GM21381 (cell line): ENCODE measurements at regions not wholly inside any gene's neighbourhood (a gene's known extent, or its start where the extent isn't known, plus 50 kb on each side); places are given as distances from the start of the nearest gene placed in this dataset.

Experiments used
- ATAC-seq: cut with Tn5 transposase; IDR thresholded peaks from one replicate; pipeline ENCODE4 v1.9.1; 2021; ENCODE audit warnings: mild to moderate bottlenecking, moderate library complexity; ENCODE audit not compliant: unreplicated experiment

GRCh38 chr12:38138225-38139221 is 178.1 kb upstream of the ALG10B start:
- ATAC-seq: peak; percentile 67

DNA sequence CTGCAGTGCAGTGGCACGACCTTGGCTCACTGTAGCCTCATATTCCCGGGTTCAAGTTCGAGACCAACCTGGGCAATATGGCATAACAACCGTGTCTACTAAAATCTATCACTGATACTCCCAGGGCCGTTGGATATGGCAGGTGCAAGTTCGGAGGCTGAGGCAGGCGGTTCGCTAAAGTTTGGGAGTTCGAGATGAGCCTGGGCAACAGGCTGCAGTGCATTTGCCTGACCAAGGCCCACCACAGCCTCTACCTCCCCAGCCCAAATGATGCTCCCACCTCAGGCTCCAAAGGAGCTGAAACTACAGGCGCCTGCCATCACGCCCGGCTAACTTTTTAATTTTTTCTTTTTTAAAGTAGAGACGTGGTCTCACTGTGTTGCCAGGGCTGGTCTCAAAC is 177.1 kb upstream of the ALG10B start:
- no peak for ATAC-seq

DNA sequence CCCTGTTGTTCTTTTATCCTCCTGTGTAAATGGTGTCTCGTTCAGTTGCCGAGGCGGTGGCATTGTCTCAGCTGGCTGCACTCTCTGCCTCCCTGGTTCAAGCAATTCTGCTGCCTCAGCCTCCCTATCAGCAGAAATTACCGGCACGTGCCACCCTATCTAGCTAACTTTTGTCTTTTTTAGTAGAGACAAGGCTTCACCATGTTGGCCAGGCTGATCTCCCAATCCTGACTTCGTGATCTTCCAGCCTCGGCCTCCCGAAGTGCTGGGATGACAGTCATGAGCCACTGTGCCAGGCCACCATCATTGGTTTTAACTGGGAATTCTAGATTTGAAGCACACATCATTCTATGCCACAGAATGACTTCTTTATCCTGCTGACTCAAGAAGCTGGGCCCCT is 175.3 kb upstream of the ALG10B start:
- ATAC-seq: no peak

- ATAC-seq: no peak
Observed at GRCh38 chr12:38141861-38142260, 174.7 kb upstream of the ALG10B start.

DNA sequence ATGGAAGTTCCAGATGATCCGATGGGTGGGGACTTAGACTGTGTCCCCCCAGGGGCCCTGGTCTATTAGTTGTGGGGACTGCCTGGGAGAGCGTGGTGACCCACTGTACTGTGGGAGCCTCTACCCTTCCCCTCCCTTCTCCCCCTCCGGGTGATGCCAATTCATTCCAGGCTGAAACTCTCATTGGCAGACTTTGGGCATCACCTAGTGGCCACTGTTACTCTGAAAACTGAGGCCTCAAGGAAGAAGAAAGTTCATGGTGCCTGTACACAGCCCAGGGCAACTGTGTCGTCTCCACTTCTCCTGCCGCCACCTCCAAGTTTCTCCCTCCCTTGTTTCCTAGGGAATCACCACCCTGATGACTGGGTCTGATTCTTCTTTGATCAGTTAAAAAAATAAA is 173.6 kb upstream of the ALG10B start:
- ATAC-seq: no peak

- no peak for ATAC-seq
Observed at GRCh38 chr12:38144049-38144448, 172.5 kb upstream of the ALG10B start.

- no peak for ATAC-seq
Observed at GRCh38 chr12:38144601-38145436, 171.8 kb upstream of the ALG10B start.

DNA sequence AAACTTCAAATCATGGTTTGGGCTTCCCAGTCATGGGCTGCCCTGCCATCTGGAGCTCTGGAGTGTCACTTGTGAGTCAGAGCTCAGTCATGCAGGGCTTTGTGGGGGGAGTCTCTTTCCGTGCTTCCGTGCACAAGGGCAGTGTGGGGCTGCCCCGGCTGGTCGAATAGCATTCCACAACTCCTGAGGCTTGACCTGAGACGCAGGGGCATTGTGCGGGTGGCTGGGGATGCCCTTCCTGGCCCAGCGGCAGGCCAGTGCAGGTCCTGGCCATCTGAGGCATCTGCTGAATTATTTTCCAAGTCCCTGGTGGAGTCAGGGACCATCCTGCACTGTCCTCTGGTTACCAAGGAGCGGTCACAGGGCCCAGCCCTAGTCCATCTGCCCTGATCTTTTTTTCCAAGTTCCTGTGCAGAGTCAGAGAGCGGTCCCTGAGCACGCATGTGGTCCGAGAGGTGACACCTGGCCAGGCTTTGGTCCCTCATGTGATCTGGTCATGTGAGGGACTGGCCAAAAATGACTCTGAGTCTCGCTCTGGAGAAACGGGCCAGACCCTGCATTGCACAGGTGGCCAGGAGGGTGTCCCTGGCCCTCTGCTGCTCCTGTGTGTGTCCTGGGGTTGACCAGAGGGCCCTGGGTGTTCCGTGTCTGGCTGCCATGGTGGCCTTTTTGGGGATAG is 167.0 kb upstream of the ALG10B start:
- ATAC-seq: no peak

GRCh38 chr12:38151991-38152700 is 164.4 kb upstream of the ALG10B start:
- no peak for ATAC-seq

DNA sequence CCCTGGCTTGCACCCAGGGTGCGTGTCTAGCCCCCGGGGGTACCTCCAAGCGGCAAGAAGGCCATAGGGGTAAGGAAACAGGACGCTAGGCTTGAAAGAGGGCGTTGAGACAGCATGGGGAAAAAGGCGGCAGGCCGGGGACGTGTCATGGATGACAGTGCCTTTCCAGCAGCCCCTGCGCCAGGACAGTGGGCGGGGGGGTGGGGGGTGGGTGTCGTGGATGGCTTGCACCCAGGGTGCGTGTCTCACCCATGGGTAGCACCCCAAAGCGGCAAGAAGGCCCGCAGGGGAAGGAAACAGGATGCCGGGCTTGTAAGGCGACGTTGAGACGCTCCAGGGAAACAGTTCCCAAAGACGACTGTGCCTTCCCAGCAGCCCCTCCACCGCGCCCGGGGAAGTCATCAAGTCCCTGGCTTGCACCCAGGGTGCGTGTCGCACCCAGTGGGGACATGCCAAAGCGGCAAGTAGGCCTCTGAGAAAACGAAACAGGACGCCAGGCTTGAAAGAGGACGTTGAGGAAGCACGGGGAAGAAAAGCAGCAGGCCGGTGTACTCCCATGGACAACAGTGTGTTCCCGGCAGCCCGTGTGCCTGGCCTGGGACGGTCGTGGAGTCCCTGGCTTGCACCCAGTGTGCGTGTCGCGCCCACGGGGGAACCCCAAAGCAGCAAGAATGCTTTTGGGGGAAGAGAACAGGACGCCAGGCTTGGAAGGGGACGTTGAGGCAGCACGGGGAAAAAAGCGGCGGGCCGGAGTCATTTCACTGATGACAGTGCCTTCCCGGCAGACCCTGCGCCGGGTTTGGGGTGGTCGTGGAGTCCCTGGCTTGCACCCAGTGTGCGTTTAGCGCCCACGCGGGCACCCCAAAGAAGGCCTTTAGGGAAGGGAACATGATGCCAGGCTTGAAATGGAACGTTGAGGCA is 163.5 kb upstream of the ALG10B start:
- ATAC-seq: no peak

DNA sequence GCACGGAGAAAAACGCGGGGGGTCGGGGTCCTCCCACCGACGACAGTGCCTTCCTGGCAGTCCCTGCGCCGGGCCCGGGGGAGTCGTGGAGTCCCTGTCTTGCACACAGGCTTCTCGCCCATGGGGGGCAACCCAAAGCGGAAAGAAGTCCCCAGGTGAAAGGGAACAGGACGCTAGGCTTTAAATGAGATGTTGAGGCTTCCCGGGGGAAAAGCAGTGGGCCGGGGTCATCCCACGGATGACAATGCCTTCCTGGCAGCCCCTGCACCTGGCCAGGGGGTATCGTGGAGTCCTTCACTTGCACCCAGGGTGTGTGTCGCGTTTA is 162.9 kb upstream of the ALG10B start:
- no peak for ATAC-seq

- no peak for ATAC-seq
Observed at GRCh38 chr12:38154096-38155019, 162.2 kb upstream of the ALG10B start.

DNA sequence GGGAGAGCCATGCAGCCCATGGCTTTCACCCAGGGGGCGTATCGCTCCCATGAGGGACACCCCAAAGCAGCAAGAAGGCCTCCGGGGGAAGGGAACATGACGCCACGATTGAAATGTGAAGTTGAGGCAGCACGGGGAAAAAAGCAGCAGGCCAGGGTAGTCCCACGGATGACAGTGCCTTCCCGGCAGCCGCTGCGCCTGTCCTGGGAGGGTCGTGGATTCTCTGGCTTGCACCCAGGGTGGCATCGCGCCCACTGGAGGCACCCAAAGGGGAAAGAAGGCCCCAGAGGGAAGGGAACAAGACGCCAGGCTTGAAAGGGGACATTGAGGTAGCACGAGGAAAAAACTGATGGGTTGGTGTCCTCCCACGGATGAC is 161.6 kb upstream of the ALG10B start:
- ATAC-seq: no peak

- ATAC-seq: no peak
Observed at GRCh38 chr12:38155526-38156496, 160.8 kb upstream of the ALG10B start.

- no peak for ATAC-seq
Observed at GRCh38 chr12:38156497-38157245, 159.9 kb upstream of the ALG10B start.

DNA sequence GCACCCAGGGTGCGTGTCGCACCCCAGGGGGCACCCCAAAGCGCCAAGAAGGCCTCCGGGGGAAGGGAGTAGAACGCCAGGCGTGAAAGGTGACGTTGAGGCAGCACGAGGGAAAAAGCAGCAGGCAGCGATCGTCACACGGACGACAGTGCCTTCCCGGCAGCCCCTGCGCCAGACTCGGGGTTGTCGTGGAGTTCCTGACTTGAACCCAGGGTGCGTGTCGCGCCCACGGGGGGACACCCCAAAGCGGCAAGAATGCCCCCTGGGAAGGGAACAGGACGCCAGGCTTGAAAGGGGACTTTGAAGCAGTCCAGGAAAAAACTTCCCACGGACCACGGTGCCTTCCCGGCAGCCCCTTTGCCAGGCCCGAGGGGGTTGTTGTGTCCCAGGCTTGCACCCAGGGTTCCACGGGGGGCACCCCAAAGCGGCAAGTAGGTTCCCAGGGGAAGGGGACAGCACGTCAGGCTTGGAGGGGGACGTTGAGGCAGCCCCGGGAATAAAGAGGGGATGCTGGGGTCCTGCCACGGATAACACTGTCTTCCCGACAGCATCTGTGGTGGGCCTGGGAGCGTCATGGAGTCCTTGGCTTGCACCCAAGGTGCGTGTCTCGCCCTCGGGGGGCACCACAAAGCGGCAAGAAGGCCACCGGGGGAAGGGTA is 159.2 kb upstream of the ALG10B start:
- ATAC-seq: no peak
